22Rv1 (cell line): ENCODE measurements at regions not wholly inside any gene's neighbourhood (a gene's known extent, or its start where the extent isn't known, plus 50 kb on each side); places are given as distances from the start of the nearest gene placed in this dataset.

Source experiments
- H3K27ac ChIP-seq: fragments of 450-650 bp; 2 replicates; pipeline ENCODE4 v1.5.1; 2017
- ZFX ChIP-seq: fragments of 450-650 bp; IDR thresholded peaks from 2 replicates; pipeline ENCODE4 v1.6.1; 2017; ENCODE audit warnings: antibody characterized with exemption, borderline replicate concordance
- TF ChIP-seq, protein P1 (sequence below): fragments of 450-650 bp; IDR thresholded peaks from 2 replicates; pipeline ENCODE4 v1.5.1; 2017; ENCODE audit warnings: mild to moderate bottlenecking

DNA sequence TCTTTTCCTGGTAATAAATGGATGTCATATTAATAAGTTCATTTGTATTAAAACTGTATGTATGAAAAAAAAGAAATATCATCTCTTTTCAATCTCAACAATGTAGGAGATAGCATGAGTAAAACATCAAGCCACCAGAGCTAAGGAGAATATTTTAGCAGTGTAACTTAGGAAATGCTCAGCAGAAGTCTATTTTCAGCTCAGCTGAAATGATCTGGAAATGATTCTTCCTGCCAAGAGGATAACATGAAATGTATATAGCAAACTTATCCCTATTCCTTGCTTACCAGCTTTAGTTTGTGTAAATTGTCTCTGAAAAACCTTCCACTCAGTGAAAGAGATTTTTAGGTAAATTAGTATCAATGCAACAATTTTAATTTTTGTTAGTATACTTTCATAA lies 1194.4 kb downstream of the SLITRK1 start:
- H3K27ac ChIP-seq = no peak overlapping the region
- TF ChIP-seq, protein P1, sequence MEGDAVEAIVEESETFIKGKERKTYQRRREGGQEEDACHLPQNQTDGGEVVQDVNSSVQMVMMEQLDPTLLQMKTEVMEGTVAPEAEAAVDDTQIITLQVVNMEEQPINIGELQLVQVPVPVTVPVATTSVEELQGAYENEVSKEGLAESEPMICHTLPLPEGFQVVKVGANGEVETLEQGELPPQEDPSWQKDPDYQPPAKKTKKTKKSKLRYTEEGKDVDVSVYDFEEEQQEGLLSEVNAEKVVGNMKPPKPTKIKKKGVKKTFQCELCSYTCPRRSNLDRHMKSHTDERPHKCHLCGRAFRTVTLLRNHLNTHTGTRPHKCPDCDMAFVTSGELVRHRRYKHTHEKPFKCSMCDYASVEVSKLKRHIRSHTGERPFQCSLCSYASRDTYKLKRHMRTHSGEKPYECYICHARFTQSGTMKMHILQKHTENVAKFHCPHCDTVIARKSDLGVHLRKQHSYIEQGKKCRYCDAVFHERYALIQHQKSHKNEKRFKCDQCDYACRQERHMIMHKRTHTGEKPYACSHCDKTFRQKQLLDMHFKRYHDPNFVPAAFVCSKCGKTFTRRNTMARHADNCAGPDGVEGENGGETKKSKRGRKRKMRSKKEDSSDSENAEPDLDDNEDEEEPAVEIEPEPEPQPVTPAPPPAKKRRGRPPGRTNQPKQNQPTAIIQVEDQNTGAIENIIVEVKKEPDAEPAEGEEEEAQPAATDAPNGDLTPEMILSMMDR = no peak
- no peak for TF ChIP-seq ZFX

DNA sequence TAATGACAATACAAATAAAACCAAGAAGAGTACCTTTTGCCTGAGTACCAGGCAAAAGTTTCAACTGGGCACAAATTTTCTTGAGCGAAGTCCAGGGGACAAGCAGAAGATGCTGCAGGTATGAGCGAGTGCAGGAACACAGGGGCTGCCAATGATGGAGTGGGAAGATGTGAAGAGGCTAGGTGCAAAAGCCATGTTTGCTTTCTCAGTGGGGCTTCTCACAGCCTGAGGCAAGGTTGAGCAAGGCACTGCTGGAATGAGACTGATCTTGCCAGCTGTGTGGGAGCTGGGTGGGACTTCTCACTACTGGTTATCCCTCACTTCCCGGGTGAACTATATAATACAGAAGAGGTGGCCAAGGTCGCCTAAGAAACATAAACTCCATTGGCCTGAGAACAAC lies 1200.7 kb downstream of the SLITRK1 start:
- TF ChIP-seq, protein P1 = no peak
- TF ChIP-seq ZFX = no peak
- no peak overlapping the region for H3K27ac ChIP-seq

DNA sequence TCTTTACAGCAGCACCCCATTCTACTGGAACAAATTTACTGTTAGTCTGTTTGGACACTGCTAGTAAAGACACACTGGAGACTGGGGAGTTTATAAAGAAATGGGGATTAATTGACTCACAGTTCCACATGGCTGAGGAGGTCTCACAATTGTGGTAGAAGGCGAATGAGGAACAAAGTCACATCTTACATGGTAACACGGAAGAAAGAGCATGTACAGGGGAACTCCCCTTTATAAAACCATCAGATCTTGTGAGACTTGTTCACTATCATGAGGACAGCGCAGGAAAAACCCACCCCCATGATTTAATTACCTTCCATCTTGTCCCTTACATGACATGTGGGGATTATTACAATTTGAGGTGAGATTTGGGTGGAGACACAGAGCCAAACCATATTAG lies 1204.2 kb downstream of the SLITRK1 start:
- no peak for TF ChIP-seq ZFX
- TF ChIP-seq, protein P1 = no peak
- H3K27ac ChIP-seq = no peak overlapping the region

DNA sequence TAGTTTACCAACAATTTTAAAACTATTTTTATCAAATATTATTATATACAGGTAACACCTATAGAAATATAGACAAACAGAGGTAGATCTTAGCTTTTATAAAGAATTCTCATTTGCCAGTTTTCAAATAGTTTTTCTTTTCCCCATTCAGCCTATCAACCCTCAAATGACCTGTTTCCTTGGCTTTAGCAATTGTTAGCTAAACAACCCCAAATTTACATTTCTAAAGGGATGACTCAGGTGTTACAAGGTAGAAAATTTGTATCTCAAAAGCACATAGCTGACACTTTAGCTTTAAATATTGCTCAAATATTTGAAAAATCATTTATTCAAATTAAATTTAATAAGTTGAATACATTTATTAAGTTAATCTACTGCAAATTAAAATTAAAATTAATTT lies 1207.2 kb downstream of the SLITRK1 start:
- H3K27ac ChIP-seq = no peak overlapping the region
- TF ChIP-seq ZFX = no peak
- TF ChIP-seq, protein P1 = no peak

DNA sequence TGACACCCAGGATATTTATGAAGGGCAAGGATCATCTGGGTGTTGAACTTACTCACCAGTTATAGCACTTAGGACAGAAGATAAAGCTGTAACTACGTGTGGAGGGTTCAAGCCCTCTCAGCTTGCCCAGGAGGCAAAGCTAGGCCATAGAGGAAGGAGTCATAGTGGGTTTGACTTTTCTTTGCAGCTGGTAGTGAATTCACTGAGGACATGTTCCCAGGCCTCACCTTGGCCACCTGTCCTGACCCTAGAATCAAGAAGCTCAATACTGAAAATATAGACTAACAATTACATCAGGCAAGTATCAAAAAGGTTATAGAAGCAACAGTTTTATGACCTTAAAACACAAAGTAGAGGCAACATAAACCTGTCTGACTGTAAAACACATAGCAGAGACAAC lies 1207.7 kb downstream of the SLITRK1 start:
- H3K27ac ChIP-seq = no peak overlapping the region
- TF ChIP-seq, protein P1 = no peak
- no peak for TF ChIP-seq ZFX

DNA sequence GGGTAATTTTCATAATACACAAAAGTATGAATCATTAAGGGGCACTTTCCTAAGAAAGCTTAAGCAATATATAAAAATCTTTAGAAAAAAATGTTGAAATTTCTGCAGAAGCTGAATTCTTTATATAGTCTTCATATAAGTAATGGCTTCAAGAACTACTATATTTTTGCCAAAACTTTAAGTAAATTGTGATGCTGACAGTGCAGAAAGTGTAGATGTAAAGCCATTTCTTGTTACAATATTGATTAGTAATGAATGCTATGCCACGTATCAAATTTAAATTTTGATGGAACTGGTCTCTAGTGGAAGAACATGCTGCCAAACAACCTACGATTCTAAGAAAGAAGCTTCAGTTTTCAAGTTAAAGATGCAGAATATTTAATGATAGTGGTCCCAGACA lies 1210.0 kb downstream of the SLITRK1 start:
- TF ChIP-seq, protein P1 = no peak
- TF ChIP-seq ZFX = no peak
- H3K27ac ChIP-seq = no peak overlapping the region

DNA sequence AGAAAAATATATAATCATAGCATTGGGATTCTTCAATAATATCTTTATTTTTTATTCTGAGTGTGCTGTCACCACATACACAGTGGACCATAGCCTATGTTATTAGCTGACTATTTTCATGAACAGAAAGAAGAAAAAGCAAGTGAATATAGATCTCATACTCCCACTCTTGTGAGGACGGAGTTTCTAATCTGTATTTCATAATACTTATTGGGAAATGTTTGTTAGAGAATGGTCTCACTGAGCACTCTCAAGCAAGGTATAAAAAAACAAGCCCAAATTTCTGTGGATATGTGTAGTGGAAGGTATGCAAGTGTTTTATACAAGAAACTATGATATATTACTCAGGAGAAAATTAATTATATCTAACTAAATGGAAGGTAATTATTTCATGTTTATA lies 1218.1 kb downstream of the SLITRK1 start:
- no peak overlapping the region for H3K27ac ChIP-seq
- no peak for TF ChIP-seq ZFX
- TF ChIP-seq, protein P1 = no peak
